K562 (cell line): ENCODE measurements at regions not wholly inside any gene's neighbourhood (a gene's known extent, or its start where the extent isn't known, plus 50 kb on each side); places are given as distances from the start of the nearest gene placed in this dataset.
A peak's percentile ranks its signal among the peaks of the same experiment; 100 is the strongest.

Experiments used
- ATAC-seq: fragments of 200-7000 bp; cut with Tn5 transposase; 3 replicates; pipeline ENCODE4 v1.9.1; 2020; ENCODE audit warnings: moderate library complexity
- BruUV-seq: library from RNA; stranded (reverse); fragments of 400-500 nt; replicated peaks from 2 replicates; lab custom pipeline; 2021; lab: Mats Ljungman, UMichigan
- CTCF ChIA-PET: fragments of 300-600 bp; formaldehyde crosslinking; extraction: SDS; loops from one replicate; lab custom pipeline; 2021; ENCODE audit warnings: low intra/inter-chr PET ratio; lab: Yijun Ruan, JAX
- POLR2A ChIA-PET: fragments of 300-600, 350-650 bp; sonication (Branson Sonifier 250); formaldehyde crosslinking; extraction: SDS; loops from one replicate; lab custom pipeline; 2021; ENCODE audit warnings: antibody characterized with exemption, inconsistent platforms; lab: Yijun Ruan, JAX
- DNase-seq, 4 experiments: peaks; one replicate each; pipeline versions ENCODE4 v3.0.0 to v3.0.0-alpha.2; 2011 to 2018; ENCODE audit warnings: low spot score in 3 of 4, mixed read lengths in 3 of 4; ENCODE audit errors: extremely low read depth in 1 of 4
- FAIRE-seq: peaks from 2 replicates; lab custom pipeline; 2011; peaks lifted over from hg19 to GRCh38; lab: Jason Lieb, UNC
- H2AFZ ChIP-seq: 2 replicates; pipeline ENCODE4 v1.6.0; 2011; ENCODE audit warnings: low read depth, low read length, control low read depth, inconsistent platforms
- H3K27ac ChIP-seq: fragments of 200-600 bp; 3 replicates; pipeline ENCODE4 v1.8.0; 2011; ENCODE audit warnings: low read depth, mild to moderate bottlenecking, control low read depth, inconsistent platforms, low read length, moderate library complexity, mixed read lengths; ENCODE audit errors: extremely low read depth
- H3K27me3 ChIP-seq, 2 experiments: fragments of 300-600 bp in 1 of 2; 2 replicates in 1 of 2; 3 replicates in 1 of 2; pipeline versions ENCODE4 v1.6.0 to v1.8.0; 2011; ENCODE audit warnings: inconsistent platforms in 2 of 2, low read length in 2 of 2, mild to moderate bottlenecking in 1 of 2, mixed read lengths in 1 of 2, moderate library complexity in 1 of 2; ENCODE audit not compliant: control insufficient read depth in 2 of 2, insufficient read depth in 2 of 2
- H3K36me3 ChIP-seq: fragments of 300-600 bp; 3 replicates; pipeline ENCODE4 v1.8.0; 2011; ENCODE audit warnings: mild to moderate bottlenecking, low read length, inconsistent platforms; ENCODE audit not compliant: control insufficient read depth, insufficient read depth
- H3K4me1 ChIP-seq, 2 experiments: fragments of 200-600 bp in 1 of 2; replicated peaks in 1 of 2; 2 replicates in 1 of 2; 3 replicates in 1 of 2; pipeline versions ENCODE4 v1.5.1 to v1.8.0; 2011; ENCODE audit warnings: inconsistent platforms in 2 of 2, low read length in 2 of 2, mild to moderate bottlenecking in 1 of 2, mixed read lengths in 1 of 2, moderate library complexity in 1 of 2; ENCODE audit not compliant: control insufficient read depth in 2 of 2, insufficient read depth in 2 of 2
- H3K4me2 ChIP-seq: 2 replicates; pipeline ENCODE4 v1.6.1; 2011; ENCODE audit warnings: low read length, control low read depth, inconsistent platforms, mixed read lengths; ENCODE audit not compliant: insufficient read depth
- H3K4me3 ChIP-seq: fragments of 200-600 bp; sonication (generic), shearing (Covaris generic); 2 replicates; pipeline ENCODE4 v1.5.1; 2016; ENCODE audit warnings: control low read depth, inconsistent platforms
- H3K79me2 ChIP-seq: fragments of 200-600 bp; 3 replicates; pipeline ENCODE4 v1.8.0; 2011; ENCODE audit warnings: low read length, inconsistent platforms; ENCODE audit not compliant: control insufficient read depth, insufficient read depth
- H3K9ac ChIP-seq, 2 experiments: 2 replicates each; pipeline versions ENCODE4 v1.6.0 to v1.6.1; 2011; ENCODE audit warnings: low read depth in 2 of 2, low read length in 2 of 2, control low read depth in 1 of 2, inconsistent platforms in 1 of 2, mild to moderate bottlenecking in 1 of 2, mixed read lengths in 1 of 2; ENCODE audit not compliant: insufficient read depth in 1 of 2
- H3K9me1 ChIP-seq: one replicate; pipeline ENCODE4 v1.6.0; 2011; ENCODE audit warnings: inconsistent platforms, mild to moderate bottlenecking, low read length, moderate library complexity; ENCODE audit not compliant: control insufficient read depth, insufficient read depth
- H3K9me3 ChIP-seq: replicated peaks from 2 replicates; pipeline ENCODE4 v1.5.1; 2011; ENCODE audit warnings: low read depth, low read length, inconsistent platforms; ENCODE audit not compliant: control insufficient read depth, insufficient read depth
- H4K20me1 ChIP-seq: replicated peaks from 2 replicates; pipeline ENCODE4 v1.6.1; 2011; ENCODE audit warnings: low read length, inconsistent platforms, mixed read lengths; ENCODE audit not compliant: control insufficient read depth, insufficient read depth
- ARID1B ChIP-seq: fragments of 450-650 bp; IDR thresholded peaks from 2 replicates; pipeline ENCODE4 v1.6.1; 2016; ENCODE audit warnings: antibody characterized with exemption, mild to moderate bottlenecking, inconsistent platforms
- EGR1 ChIP-seq: fragments of 450-650 bp; conservative IDR thresholded peaks from 2 replicates; pipeline ENCODE4 v1.6.1; 2017; ENCODE audit warnings: mild to moderate bottlenecking
- ELF1 ChIP-seq: fragments of 200-800 bp; sonication (Bioruptor generic); IDR thresholded peaks from 2 replicates; pipeline ENCODE4 v1.6.1; 2016; ENCODE audit warnings: missing genetic modification characterization, missing compliant biosample characterization
- FOXJ3 ChIP-seq: sonication (generic); formaldehyde crosslinking; IDR thresholded peaks from 2 replicates; pipeline ENCODE4 v1.4.0; 2020; ENCODE audit warnings: mild to moderate bottlenecking, missing genetic modification reagents
- ILF3 ChIP-seq: fragments of 450-650 bp; IDR thresholded peaks from 2 replicates; pipeline ENCODE4 v1.6.1; 2018; ENCODE audit warnings: antibody characterized with exemption, mild to moderate bottlenecking, moderate library complexity, borderline replicate concordance
- MEIS2 ChIP-seq: fragments of 450-650 bp; IDR thresholded peaks from 2 replicates; pipeline ENCODE4 v1.6.1; 2014; ENCODE audit warnings: mild to moderate bottlenecking; ENCODE audit not compliant: partially characterized antibody
- MLLT1 ChIP-seq, 2 experiments: fragments of 450-650 bp; IDR thresholded peaks; 2 replicates each; pipeline ENCODE4 v1.6.1; 2016
- MXD1 ChIP-seq: fragments of 250-450 bp; sonication (Bioruptor Pico); IDR thresholded peaks from 2 replicates; pipeline ENCODE4 v1.8.0; 2021; ENCODE audit warnings: borderline replicate concordance, mild to moderate bottlenecking, moderate library complexity; ENCODE audit not compliant: poor library complexity, severe bottlenecking
- MXI1 ChIP-seq: IDR thresholded peaks from 2 replicates; pipeline ENCODE4 v1.6.1; 2011; ENCODE audit warnings: low read depth, mild to moderate bottlenecking, improper control_type of control experiment, low read length
- PBX2 ChIP-seq, 2 experiments: IDR thresholded peaks in 1 of 2; conservative IDR thresholded peaks in 1 of 2; 2 replicates each; pipeline ENCODE4 v1.6.1; 2016; ENCODE audit warnings: low read depth in 2 of 2, mild to moderate bottlenecking in 1 of 2, missing compliant biosample characterization in 1 of 2, missing genetic modification characterization in 1 of 2, moderate library complexity in 1 of 2
- POLR2A ChIP-seq: fragments of 450-650 bp; conservative IDR thresholded peaks from 2 replicates; pipeline ENCODE4 v1.6.1; 2016
- PTRF ChIP-seq: fragments of 450-650 bp; IDR thresholded peaks from 2 replicates; pipeline ENCODE4 v1.6.1; 2016; ENCODE audit warnings: mild to moderate bottlenecking, missing genetic modification characterization, missing compliant biosample characterization
- SIX5 ChIP-seq, 2 experiments: IDR thresholded peaks; 2 replicates each; pipeline ENCODE4 v1.6.1; 2011; ENCODE audit warnings: low read length in 2 of 2, borderline replicate concordance in 1 of 2, low read depth in 1 of 2, mild to moderate bottlenecking in 1 of 2, moderate library complexity in 1 of 2; ENCODE audit not compliant: insufficient read depth in 1 of 2
- SNAPC5 ChIP-seq: fragments of 250-450 bp; sonication (Bioruptor Pico); IDR thresholded peaks from 2 replicates; pipeline ENCODE4 v1.8.0; 2021; ENCODE audit warnings: moderate library complexity, mild to moderate bottlenecking, inconsistent platforms
- TAF15 ChIP-seq: fragments of 200-400 bp; formaldehyde crosslinking; IDR thresholded peaks from 2 replicates; pipeline ENCODE4 v1.6.1; 2017; ENCODE audit warnings: mild to moderate bottlenecking, low read depth, low read length, moderate library complexity
- TEAD4 ChIP-seq, 2 experiments: sonication (generic) in 1 of 2; formaldehyde crosslinking in 1 of 2; IDR thresholded peaks; 2 replicates each; pipeline versions ENCODE4 v1.6.1 to v1.8.0; 2012 to 2022; ENCODE audit warnings: borderline replicate concordance in 1 of 2, inconsistent platforms in 1 of 2, low read length in 1 of 2, mild to moderate bottlenecking in 1 of 2, missing genetic modification reagents in 1 of 2
- XRCC4 ChIP-seq: IDR thresholded peaks from one replicate; pipeline ENCODE4 v1.6.1; 2011; ENCODE audit not compliant: insufficient read depth, insufficient read length; ENCODE audit errors: extremely low read depth
- ZBTB8A ChIP-seq: fragments of 450-650 bp; IDR thresholded peaks from 2 replicates; pipeline ENCODE4 v1.6.1; 2018; ENCODE audit warnings: mild to moderate bottlenecking, moderate library complexity; ENCODE audit not compliant: partially characterized antibody
- WGBS: fragments of 100-300 bp; shearing (Covaris generic); methylation state at CpG from one replicate; pipeline ENCODE4 v1.1.6; 2016; ENCODE audit warnings: low coverage, mixed read lengths; ENCODE audit not compliant: insufficient coverage; ENCODE audit errors: missing lambda C conversion rate; 5-methylcytosine and 5-hydroxymethylcytosine counted together
- in situ Hi-C: fragments of 300-500 bp; cut with MboI; formaldehyde crosslinking; loops from 4 replicates; pipeline ENCODE4 v1.15.0; 2018; ENCODE audit warnings: inconsistent platforms, mixed read lengths
- intact Hi-C: fragments of 100-400 bp; cut with micrococcal nuclease; formaldehyde crosslinking; loops from 2 replicates; pipeline ENCODE4 v1.14.2; 2022

GRCh38 chr2:190763901-190764514, 115.1 kb downstream of the NAB1 start:
- peak; percentile 15 for FAIRE-seq
- no TSS peak for BruUV-seq
- Histone ChIP-seq H3K27ac (no peak overlapping the region), H2AFZ (no peak overlapping the region; the same call in 1 of the 2 replicates), H3K9ac (no peak overlapping the region), H3K27me3 (no peaks in the 10 kb centered on the region), H3K4me3 (no peak overlapping the region), H3K79me2 (no peaks in the 10 kb centered on the region), H3K9me3 (no peaks in the 10 kb centered on the region), H3K36me3 (no peaks in the 10 kb centered on the region), H4K20me1 (no peaks in the 10 kb centered on the region), H3K4me2 (no peak overlapping the region), H3K4me1 (peaks cover 0 to 17% of the 10 kb centered on the region in 2 experiments; a peak in 3 of 5 replicates), H3K9me1 (no peaks in the 10 kb centered on the region)
- CTCF ChIA-PET = no interaction called here
- DNase-seq = peak; percentile 17 to 22 (median 19)
- intact Hi-C loops (no loop called here), in situ Hi-C loops (no loop called here)
- WGBS = 23% methylated on average over 1 of the region's 2 CpGs
- POLR2A ChIA-PET = interaction anchor here (1.0 kb wide), 1 partner anchor 22 kb away, joined by 3 read pairs; no protein-coding TSS in a partner anchor
- ATAC-seq = no peak
- TF ChIP-seq MLLT1 (IDR thresholded peaks at IDR 0.05) (no peak), TEAD4 (IDR thresholded peaks at IDR 0.05; ENCODE audit: low read length) (peak; percentile 58), TEAD4 (CRISPR knock-in tag; IDR thresholded peaks at IDR 0.05; ENCODE audit: borderline replicate concordance) (no peak), FOXJ3 (CRISPR knock-in tag) (no peak), EGR1 (peak; percentile 93), ZBTB8A (no peak), SNAPC5 (CRISPR knock-in tag) (no peak), MXD1 (no peak), SIX5 (IDR thresholded peaks at IDR 0.05; ENCODE audit: borderline replicate concordance in 1 of 2, insufficient read depth in 1 of 2, low read depth in 1 of 2, low read length in 2 of 2) (no peak), XRCC4 (no peak), POLR2A (no peak), TAF15 (no peak), PTRF (no peak), ELF1 (no peak), PBX2 (CRISPR knock-in tag; IDR thresholded peaks at IDR 0.05; ENCODE audit: low read depth) (no peak), PBX2 (tag; conservative IDR thresholded peaks at IDR 0.05; ENCODE audit: low read depth) (no peak), ARID1B (no peak), ILF3 (no peak), MXI1 (no peak), MEIS2 (peak; percentile 17)
